ENCODE measurements at regions not wholly inside any gene's neighbourhood (a gene's known extent, or its start where the extent isn't known, plus 50 kb on each side); places are given as distances from the start of the nearest gene placed in this dataset.
"Not testable (repeated sequence)": the region's sequence is repeated elsewhere in the genome, so short reads cannot be mapped to it uniquely, and the experiment has no call there.

DNA sequence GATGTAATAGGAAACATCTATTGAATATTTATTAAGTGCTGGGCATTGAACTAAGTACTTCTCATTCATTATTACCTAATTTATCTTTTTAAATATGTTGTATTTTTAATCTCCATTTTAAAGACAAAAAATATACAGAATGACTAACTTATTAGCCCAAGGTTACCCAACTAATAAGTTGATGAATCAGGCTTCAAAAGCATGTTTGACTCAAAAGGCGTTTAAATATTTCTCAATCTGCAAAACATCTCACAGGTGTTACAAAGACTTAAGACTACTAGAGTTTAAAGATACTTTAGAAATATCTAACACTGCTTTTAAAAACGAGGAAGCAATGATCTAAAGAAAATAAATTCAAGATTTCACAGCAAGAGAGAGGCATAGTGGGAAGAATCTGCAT, 457.4 kb upstream of the DCN start:
- H3K27ac ChIP-seq = no peak overlapping the region
- intact Hi-C loops (cut with DNase I) = no loop called here
- no peak for DNase-seq
- no peaks in the 10 kb centered on the region for H3K9me3 ChIP-seq
- H3K4me1 ChIP-seq = no peaks in the 10 kb centered on the region
- H3K27me3 ChIP-seq = no peaks in the 10 kb centered on the region
- TF ChIP-seq, protein P1, sequence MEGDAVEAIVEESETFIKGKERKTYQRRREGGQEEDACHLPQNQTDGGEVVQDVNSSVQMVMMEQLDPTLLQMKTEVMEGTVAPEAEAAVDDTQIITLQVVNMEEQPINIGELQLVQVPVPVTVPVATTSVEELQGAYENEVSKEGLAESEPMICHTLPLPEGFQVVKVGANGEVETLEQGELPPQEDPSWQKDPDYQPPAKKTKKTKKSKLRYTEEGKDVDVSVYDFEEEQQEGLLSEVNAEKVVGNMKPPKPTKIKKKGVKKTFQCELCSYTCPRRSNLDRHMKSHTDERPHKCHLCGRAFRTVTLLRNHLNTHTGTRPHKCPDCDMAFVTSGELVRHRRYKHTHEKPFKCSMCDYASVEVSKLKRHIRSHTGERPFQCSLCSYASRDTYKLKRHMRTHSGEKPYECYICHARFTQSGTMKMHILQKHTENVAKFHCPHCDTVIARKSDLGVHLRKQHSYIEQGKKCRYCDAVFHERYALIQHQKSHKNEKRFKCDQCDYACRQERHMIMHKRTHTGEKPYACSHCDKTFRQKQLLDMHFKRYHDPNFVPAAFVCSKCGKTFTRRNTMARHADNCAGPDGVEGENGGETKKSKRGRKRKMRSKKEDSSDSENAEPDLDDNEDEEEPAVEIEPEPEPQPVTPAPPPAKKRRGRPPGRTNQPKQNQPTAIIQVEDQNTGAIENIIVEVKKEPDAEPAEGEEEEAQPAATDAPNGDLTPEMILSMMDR (IDR thresholded peaks at IDR 0.05) = no peak
- no peak overlapping the region for H3K9ac ChIP-seq (ENCODE audit: low read depth in 2 of 2, low read length in 2 of 2)
- no peak overlapping the region for H3K4me3 ChIP-seq
- no peaks in the 10 kb centered on the region for H3K36me3 ChIP-seq

DNA sequence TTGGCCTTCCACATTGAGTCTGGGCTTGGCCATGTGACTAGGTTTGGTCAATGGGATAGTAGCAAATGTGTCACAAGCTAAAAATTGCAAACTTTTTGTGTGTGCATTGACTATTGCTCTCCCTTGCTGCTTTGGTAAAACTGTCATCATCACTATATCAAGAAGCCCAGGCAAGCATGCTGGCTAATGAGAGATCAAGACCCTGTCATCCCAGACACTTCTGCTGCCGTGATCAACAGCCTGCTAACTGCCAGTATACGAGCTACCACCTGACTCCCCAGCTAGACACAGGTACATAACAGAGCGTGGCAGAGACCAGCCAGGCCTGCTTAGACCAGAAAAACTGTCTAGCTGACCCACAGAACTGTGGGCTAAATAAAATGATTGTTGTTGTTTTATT, 456.7 kb upstream of the DCN start:
- Histone ChIP-seq H3K9ac (ENCODE audit: low read depth in 2 of 2, low read length in 2 of 2) (no peak overlapping the region), H3K36me3 (no peaks in the 10 kb centered on the region), H3K27me3 (no peaks in the 10 kb centered on the region), H3K4me3 (no peak overlapping the region), H3K9me3 (no peaks in the 10 kb centered on the region), H3K4me1 (no peaks in the 10 kb centered on the region), H3K27ac (no peak overlapping the region)
- no peak for DNase-seq
- TF ChIP-seq, protein P1 (IDR thresholded peaks at IDR 0.05) = no peak
- intact Hi-C loops (cut with DNase I) = no loop called here

DNA sequence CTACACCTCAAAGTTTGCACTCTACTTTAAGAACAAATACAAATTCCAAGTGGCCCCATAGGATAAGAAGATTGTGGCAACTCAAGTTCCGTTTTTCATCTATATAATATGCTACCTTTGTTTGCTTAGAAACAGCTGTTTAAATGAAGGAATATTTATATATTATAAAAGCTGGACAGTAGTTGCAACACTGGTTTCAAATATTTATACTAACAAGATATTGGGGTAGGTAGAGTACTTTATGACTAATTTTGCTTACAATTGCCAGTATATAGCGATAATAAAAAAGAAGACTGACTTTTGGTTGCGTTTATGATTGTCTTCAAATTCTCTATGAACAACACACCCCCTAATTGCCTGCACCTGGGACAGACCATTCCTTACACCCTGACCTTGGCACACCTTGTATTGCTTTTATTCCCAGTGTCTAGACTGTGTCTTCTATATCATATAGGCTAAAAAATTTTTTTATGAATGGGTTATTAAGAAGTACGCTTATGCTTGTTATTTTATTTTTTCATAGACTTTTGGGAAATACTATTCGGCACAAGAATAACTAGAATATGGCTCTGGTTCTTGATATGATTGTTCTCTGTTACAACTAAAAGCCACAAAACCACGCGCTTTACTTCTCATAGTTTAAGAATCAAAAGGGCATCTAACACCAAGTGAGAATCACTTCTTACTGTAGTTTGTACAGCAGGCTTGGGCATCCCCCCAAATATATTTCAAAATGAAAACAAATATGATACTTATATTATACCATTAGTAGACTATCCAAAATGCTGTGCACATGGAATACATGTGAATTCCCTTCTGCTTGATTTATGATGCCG, 455.4 kb upstream of the DCN start:
- intact Hi-C loops (cut with DNase I) = no loop called here
- Histone ChIP-seq H3K36me3 (no peaks in the 10 kb centered on the region), H3K27ac (no peak overlapping the region), H3K9me3 (no peaks in the 10 kb centered on the region), H3K9ac (ENCODE audit: low read depth in 2 of 2, low read length in 2 of 2) (no peak overlapping the region), H3K27me3 (no peaks in the 10 kb centered on the region), H3K4me3 (no peak overlapping the region), H3K4me1 (no peaks in the 10 kb centered on the region)
- TF ChIP-seq, protein P1 (IDR thresholded peaks at IDR 0.05) = no peak
- no peak for DNase-seq

DNA sequence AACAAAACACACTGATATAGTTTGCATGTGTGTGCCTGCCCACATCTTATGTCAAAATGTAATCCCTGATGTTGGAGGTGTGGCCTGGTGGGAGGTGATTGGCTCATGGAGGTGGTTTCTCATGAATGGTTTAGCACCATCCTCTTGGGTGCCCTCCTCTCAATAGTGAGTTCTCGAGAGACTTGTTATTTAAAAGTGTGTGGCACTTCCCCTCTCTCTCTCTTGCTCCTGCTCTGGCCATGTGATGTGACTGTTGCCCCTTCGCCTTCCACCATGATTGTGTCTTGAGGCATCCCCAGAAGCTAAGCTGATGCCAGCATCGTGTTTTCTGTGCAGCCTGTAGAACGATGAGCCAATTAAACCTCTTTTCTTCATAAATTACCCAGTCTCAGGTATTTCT, 454.1 kb upstream of the DCN start:
- DNase-seq = no peak
- H3K27ac ChIP-seq = no peak overlapping the region
- no peak overlapping the region for H3K9ac ChIP-seq (ENCODE audit: low read depth in 2 of 2, low read length in 2 of 2)
- H3K4me3 ChIP-seq = no peak overlapping the region
- no peaks in the 10 kb centered on the region for H3K36me3 ChIP-seq
- no peaks in the 10 kb centered on the region for H3K9me3 ChIP-seq
- H3K27me3 ChIP-seq = no peaks in the 10 kb centered on the region
- intact Hi-C loops (cut with DNase I) = no loop called here
- TF ChIP-seq, protein P1 (IDR thresholded peaks at IDR 0.05) = no peak
- H3K4me1 ChIP-seq = no peaks in the 10 kb centered on the region

DNA sequence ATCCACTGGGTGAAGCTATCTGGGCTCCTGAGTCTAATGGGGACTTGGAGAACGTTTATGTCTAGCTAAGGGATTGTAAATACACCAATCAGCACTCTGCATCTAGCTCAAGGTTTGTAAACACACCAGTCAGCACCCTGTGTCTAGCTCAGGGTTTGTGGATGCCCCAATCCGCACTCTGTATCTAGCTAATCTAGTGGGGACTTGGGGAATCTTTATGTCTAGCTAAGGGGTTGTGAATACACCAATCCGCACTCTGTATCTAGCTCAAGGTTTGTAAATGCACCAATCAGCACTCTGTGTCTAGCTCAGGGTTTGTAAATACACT, 451.7 kb upstream of the DCN start:
- H3K36me3 ChIP-seq; H3K27ac ChIP-seq; H3K9ac ChIP-seq (ENCODE audit: low read depth in 2 of 2, low read length in 2 of 2); DNase-seq; H3K4me1 ChIP-seq; H3K4me3 ChIP-seq; intact Hi-C loops (cut with DNase I); H3K27me3 ChIP-seq; H3K9me3 ChIP-seq: not testable (repeated sequence)

DNA sequence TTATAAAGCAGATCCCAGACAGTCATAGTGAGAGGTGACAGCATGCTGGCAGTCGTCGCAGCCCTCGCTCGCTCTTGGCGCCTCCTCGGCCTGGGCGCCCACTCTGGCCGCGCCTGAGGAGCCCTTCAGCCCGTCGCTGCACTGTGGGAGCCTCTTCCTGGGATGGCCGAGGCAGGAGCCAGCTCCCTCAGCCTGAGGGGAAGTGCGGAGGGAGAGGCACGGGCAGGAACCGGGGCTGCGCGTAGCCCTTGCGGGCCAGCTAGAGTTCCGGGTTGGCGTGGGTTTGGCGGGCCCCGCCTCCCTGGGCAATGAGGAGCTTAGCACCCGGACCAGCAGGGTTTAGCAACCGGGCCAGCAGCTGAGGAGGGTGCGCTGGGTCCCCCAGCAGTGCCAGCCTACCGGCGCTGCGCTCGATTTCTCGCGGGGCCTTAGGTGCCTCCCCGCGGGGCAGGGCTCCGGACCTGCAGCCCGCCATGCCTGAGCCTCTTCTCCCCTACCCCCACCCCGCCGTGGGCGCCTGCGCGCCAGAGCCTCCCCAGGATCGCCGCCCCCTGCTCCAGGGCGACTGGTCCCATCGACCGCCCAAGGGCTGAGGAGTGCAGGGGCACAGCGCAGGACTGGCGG, 451.2 kb upstream of the DCN start:
- TF ChIP-seq, protein P1 (IDR thresholded peaks at IDR 0.05) = no peak
- H3K9me3 ChIP-seq = no peaks in the 10 kb centered on the region
- no peaks in the 10 kb centered on the region for H3K27me3 ChIP-seq
- H3K4me1 ChIP-seq = no peaks in the 10 kb centered on the region
- H3K36me3 ChIP-seq = no peaks in the 10 kb centered on the region
- no peak overlapping the region for H3K27ac ChIP-seq
- DNase-seq = no peak
- H3K9ac ChIP-seq (ENCODE audit: low read depth in 2 of 2, low read length in 2 of 2) = no peak overlapping the region
- H3K4me3 ChIP-seq = no peak overlapping the region
- intact Hi-C loops (cut with DNase I) = no loop called here

Data from colonic mucosa (tissue), 4 donors.